Gastroesophageal sphincter (tissue), 4 donors: ENCODE measurements at regions not wholly inside any gene's neighbourhood (a gene's known extent, or its start where the extent isn't known, plus 50 kb on each side); places are given as distances from the start of the nearest gene placed in this dataset.
A peak's percentile ranks its signal among the peaks of the same experiment; 100 is the strongest.

Experiments used
- ATAC-seq: fragments of 150-250 bp; one replicate; pipeline ENCODE4 v1.9.1; 2016; ENCODE audit warnings: mild to moderate bottlenecking, moderate library complexity
- H3K27ac ChIP-seq, 4 donors: fragments of 200-600 bp; sonication (generic) in 3 of 4; 1 replicate in 3 of 4; 2 replicates in 1 of 4; pipeline ENCODE4 v1.5.1; 2016 to 2019
- H3K27me3 ChIP-seq: fragments of 200-600 bp; sonication (generic); one replicate; pipeline ENCODE4 v1.5.1; 2019
- H3K36me3 ChIP-seq, 2 donors: fragments of 200-600 bp; sonication (generic); one replicate each; pipeline ENCODE4 v1.5.1; 2019; ENCODE audit warnings: control low read depth in 1 of 2
- H3K4me1 ChIP-seq, 3 donors: fragments of 200-600 bp; sonication (generic); 1 replicate in 2 of 3; 2 replicates in 1 of 3; pipeline ENCODE4 v1.5.1; 2016 to 2019; ENCODE audit warnings: control low read depth in 2 of 3
- H3K4me3 ChIP-seq, 2 donors: fragments of 200-600 bp; sonication (generic); one replicate each; pipeline ENCODE4 v1.5.1; 2019; ENCODE audit warnings: mild to moderate bottlenecking in 1 of 2, moderate library complexity in 1 of 2
- H3K9me3 ChIP-seq, 3 donors: fragments of 200-600 bp; sonication (generic); one replicate each; pipeline ENCODE4 v1.5.1; 2017 to 2019; ENCODE audit warnings: control low read depth in 2 of 3
- CTCF ChIP-seq, 4 experiments: fragments of 200-600 bp in 2 of 4; fragments of 450-650 bp in 2 of 4; sonication (generic) in 1 of 4; IDR thresholded peaks; one replicate each; pipeline ENCODE4 v1.5.1; 2017 to 2019; ENCODE audit warnings: antibody characterized with exemption in 4 of 4, mild to moderate bottlenecking in 2 of 4, moderate library complexity in 2 of 4
- EP300 ChIP-seq: sonication (generic); formaldehyde crosslinking; IDR thresholded peaks from one replicate; pipeline ENCODE4 v1.6.1; 2017; ENCODE audit warnings: antibody characterized with exemption, mild to moderate bottlenecking
- POLR2A ChIP-seq, 2 donors: fragments of 450-650 bp; IDR thresholded peaks; one replicate each; pipeline ENCODE4 v1.6.1; 2017; ENCODE audit warnings: antibody characterized with exemption in 2 of 2, mild to moderate bottlenecking in 2 of 2, moderate library complexity in 1 of 2
- POLR2AphosphoS5 ChIP-seq: sonication (generic); formaldehyde crosslinking; IDR thresholded peaks from one replicate; pipeline ENCODE4 v1.6.1; 2017; ENCODE audit warnings: antibody characterized with exemption
- WGBS, 2 donors: methylation state at CpG; one replicate each; pipeline ENCODE4 v1.1.5; 2018; ENCODE audit warnings: low coverage in 1 of 2; 5-methylcytosine and 5-hydroxymethylcytosine counted together

- TF ChIP-seq CTCF (IDR thresholded peaks at IDR 0.05), result no peak
- TF ChIP-seq POLR2AphosphoS5, result peak; percentile 74
- H3K36me3 ChIP-seq, result no peaks in the 10 kb centered on the region
- peaks cover 0 to 20% (median 13%) of the 10 kb centered on the region in 3 donors for H3K4me1 ChIP-seq
- no peak overlapping the region for H3K4me3 ChIP-seq
- no peaks in the 10 kb centered on the region for H3K9me3 ChIP-seq
- no peaks in the 10 kb centered on the region for H3K27me3 ChIP-seq
- ATAC-seq, result peak; percentile 28
- peak overlapping the region in 1 of 4 donors; percentile 38 for H3K27ac ChIP-seq
These were observed 140.3 kb upstream of the SEMA6D start for GRCh38 chr15:47577000-47577399.

- WGBS, 2 donors, result 23 to 26% methylated on average over 3 of the region's 3 CpGs
- TF ChIP-seq EP300 (no peak), CTCF (IDR thresholded peaks at IDR 0.05) (no peak), POLR2AphosphoS5 (no peak), POLR2A (IDR thresholded peaks at IDR 0.05) (no peak)
- Histone ChIP-seq H3K4me1 (peaks cover 0 to 20% (median 13%) of the 10 kb centered on the region in 3 donors), H3K9me3 (no peaks in the 10 kb centered on the region), H3K27me3 (no peaks in the 10 kb centered on the region), H3K27ac (peak overlapping the region in 1 of 4 donors; percentile 38), H3K4me3 (no peak overlapping the region), H3K36me3 (no peaks in the 10 kb centered on the region)
- no peak for ATAC-seq
These were observed 139.8 kb upstream of the SEMA6D start for GRCh38 chr15:47577461-47577860.

DNA sequence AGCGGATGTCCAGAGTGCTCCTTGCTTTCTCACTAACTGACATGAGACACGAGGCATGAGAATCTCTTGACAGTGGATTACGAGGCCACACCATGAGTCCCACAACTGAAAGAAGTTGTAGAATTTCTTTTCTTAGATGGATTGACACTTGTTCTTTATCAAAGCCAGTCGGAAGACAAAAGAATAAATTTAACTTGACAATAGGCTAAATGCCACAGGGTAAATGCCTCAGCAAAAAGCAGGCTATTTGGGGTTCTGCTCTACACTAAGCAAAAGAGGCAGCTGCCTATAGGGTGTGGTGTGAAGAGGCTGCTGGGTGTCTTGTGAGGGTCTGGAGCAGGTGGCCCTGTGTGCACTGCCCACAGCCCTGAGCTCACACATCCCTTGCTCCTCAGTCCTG lies 135.1 kb upstream of the SEMA6D start:
- H3K4me1 ChIP-seq, result peaks cover 0 to 7% (median 5%) of the 10 kb centered on the region in 3 donors
- no peaks in the 10 kb centered on the region for H3K27me3 ChIP-seq
- TF ChIP-seq EP300 (no peak), POLR2AphosphoS5 (no peak), CTCF (IDR thresholded peaks at IDR 0.05) (no peak), POLR2A (IDR thresholded peaks at IDR 0.05) (no peak)
- H3K9me3 ChIP-seq, result no peaks in the 10 kb centered on the region
- H3K27ac ChIP-seq, result no peak overlapping the region
- H3K4me3 ChIP-seq, result no peak overlapping the region
- H3K36me3 ChIP-seq, result no peaks in the 10 kb centered on the region
- WGBS, 2 donors, result 78 to 92% methylated on average over 2 to 3 of the region's 4 CpGs
- no peak for ATAC-seq

DNA sequence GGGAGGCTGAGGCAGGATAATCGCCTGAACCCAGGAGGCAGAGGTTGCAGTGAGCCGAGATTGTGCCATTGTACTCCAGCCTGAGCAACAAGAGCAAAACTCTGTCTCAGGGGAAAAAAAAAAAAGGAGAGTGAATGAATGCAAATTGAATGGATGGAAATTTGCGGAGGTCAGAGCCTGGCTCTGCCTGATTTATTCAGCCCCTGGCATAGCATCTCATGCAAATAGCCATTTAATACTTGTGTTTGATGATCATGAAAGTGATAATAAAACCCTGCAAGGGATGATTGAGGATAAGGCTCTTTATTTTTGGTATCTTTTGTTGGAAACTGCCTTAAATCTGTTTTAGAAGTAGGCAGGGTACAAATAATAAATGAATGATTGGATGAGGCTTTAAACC lies 133.0 kb upstream of the SEMA6D start:
- H3K9me3 ChIP-seq, result no peaks in the 10 kb centered on the region
- no peak overlapping the region for H3K4me3 ChIP-seq
- H3K27ac ChIP-seq, result no peak overlapping the region
- TF ChIP-seq EP300 (no peak), POLR2A (IDR thresholded peaks at IDR 0.05) (no peak), POLR2AphosphoS5 (no peak), CTCF (IDR thresholded peaks at IDR 0.05) (no peak)
- H3K27me3 ChIP-seq, result no peaks in the 10 kb centered on the region
- H3K36me3 ChIP-seq, result no peaks in the 10 kb centered on the region
- 100% methylated on average over 2 of the region's 3 CpGs; no CpG with 5 or more reads in 1 of the 2 donors for WGBS, 2 donors
- ATAC-seq, result no peak
- no peaks in the 10 kb centered on the region for H3K4me1 ChIP-seq

DNA sequence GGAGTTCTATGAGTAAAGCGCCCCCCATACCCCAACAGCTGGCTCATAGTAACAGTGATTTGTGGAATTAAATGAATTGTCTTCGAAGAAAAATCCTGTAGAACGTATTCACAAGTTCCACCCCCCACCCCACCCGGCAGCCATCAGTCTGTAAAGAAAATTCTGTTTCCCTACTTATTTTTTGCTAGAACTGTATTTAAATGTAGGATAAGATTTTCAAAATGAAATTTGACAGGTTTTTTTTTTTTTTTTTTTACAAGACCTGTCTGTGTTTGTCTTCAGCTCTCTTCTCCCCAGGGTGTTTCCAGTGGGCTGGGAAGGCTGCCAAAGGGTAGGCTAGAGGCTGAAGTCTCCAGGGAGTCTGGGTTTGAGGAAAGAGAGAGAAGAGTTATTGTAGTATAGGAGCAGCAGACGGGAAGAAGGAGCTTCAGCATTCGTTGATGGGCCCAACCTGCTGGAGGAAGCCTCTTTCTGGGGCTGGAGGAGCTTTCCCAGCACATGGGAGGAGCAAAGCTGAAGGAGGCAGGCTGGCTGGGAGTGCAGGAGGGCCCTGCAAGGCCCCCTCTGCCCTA lies 130.6 kb upstream of the SEMA6D start:
- H3K9me3 ChIP-seq, result no peaks in the 10 kb centered on the region
- WGBS, 2 donors, result 58 to 67% methylated on average over 6 of the region's 6 CpGs
- no peak overlapping the region for H3K27ac ChIP-seq
- H3K27me3 ChIP-seq, result no peaks in the 10 kb centered on the region
- H3K4me1 ChIP-seq, result no peaks in the 10 kb centered on the region
- no peak for ATAC-seq
- H3K4me3 ChIP-seq, result no peak overlapping the region
- H3K36me3 ChIP-seq, result no peaks in the 10 kb centered on the region
- TF ChIP-seq CTCF (IDR thresholded peaks at IDR 0.05) (no peak), POLR2AphosphoS5 (no peak), EP300 (no peak), POLR2A (IDR thresholded peaks at IDR 0.05) (no peak)
